Mesendoderm (in vitro differentiated cells): ENCODE measurements at regions not wholly inside any gene's neighbourhood (a gene's known extent, or its start where the extent isn't known, plus 50 kb on each side); places are given as distances from the start of the nearest gene placed in this dataset.
A peak's percentile ranks its signal among the peaks of the same experiment; 100 is the strongest.

Experiments
- DNase-seq: peaks from one replicate; pipeline ENCODE4 v3.0.0; 2013
- H2AK5ac ChIP-seq: 2 replicates; pipeline ENCODE4 v1.6.1; 2013; ENCODE audit warnings: low read length, inconsistent platforms
- H2BK120ac ChIP-seq: 2 replicates; pipeline ENCODE4 v1.6.1; 2013; ENCODE audit warnings: low read depth, mild to moderate bottlenecking, low read length, moderate library complexity, mixed read lengths
- H2BK15ac ChIP-seq: replicated peaks from 2 replicates; pipeline ENCODE4 v1.6.1; 2013; ENCODE audit warnings: low read depth, mild to moderate bottlenecking, moderate library complexity
- H2BK5ac ChIP-seq: 2 replicates; pipeline ENCODE4 v1.6.1; 2013; ENCODE audit warnings: low read length, inconsistent platforms
- H3K18ac ChIP-seq: 2 replicates; pipeline ENCODE4 v1.6.1; 2013; ENCODE audit warnings: mild to moderate bottlenecking, low read length, mixed read lengths
- H3K23ac ChIP-seq: one replicate; pipeline ENCODE4 v1.6.1; 2013; ENCODE audit warnings: low read length
- H3K27ac ChIP-seq: 2 replicates; pipeline ENCODE4 v1.5.1; 2013; ENCODE audit warnings: low read depth, mild to moderate bottlenecking, inconsistent platforms, low read length, moderate library complexity
- H3K27me3 ChIP-seq: 2 replicates; pipeline ENCODE4 v1.6.1; 2013; ENCODE audit warnings: low read length, control low read depth, mild to moderate bottlenecking, inconsistent platforms; ENCODE audit not compliant: insufficient read depth, poor library complexity
- H3K36me3 ChIP-seq: 2 replicates; pipeline ENCODE4 v1.6.1; 2013; ENCODE audit warnings: low read length, inconsistent platforms; ENCODE audit not compliant: control insufficient read depth, insufficient read depth
- H3K4ac ChIP-seq: one replicate; pipeline ENCODE4 v1.6.1; 2013; ENCODE audit warnings: low read depth, mild to moderate bottlenecking, low read length, moderate library complexity
- H3K4me1 ChIP-seq: 2 replicates; pipeline ENCODE4 v1.6.1; 2013; ENCODE audit warnings: low read depth, low read length, inconsistent platforms; ENCODE audit not compliant: control insufficient read depth
- H3K4me2 ChIP-seq: 2 replicates; pipeline ENCODE4 v1.6.1; 2013; ENCODE audit warnings: low read length
- H3K4me3 ChIP-seq: 2 replicates; pipeline ENCODE4 v1.5.1; 2013; ENCODE audit warnings: mild to moderate bottlenecking, low read length
- H3K56ac ChIP-seq: one replicate; pipeline ENCODE4 v1.6.1; 2013; ENCODE audit warnings: low read length
- H3K79me1 ChIP-seq: 2 replicates; pipeline ENCODE4 v1.6.1; 2013; ENCODE audit warnings: low read length, inconsistent platforms
- H3K79me2 ChIP-seq: 2 replicates; pipeline ENCODE4 v1.6.1; 2013; ENCODE audit warnings: mild to moderate bottlenecking, low read length; ENCODE audit not compliant: control insufficient read depth, insufficient read depth
- H3K9ac ChIP-seq: 2 replicates; pipeline ENCODE4 v1.6.1; 2013; ENCODE audit warnings: low read length, inconsistent platforms
- H4K5ac ChIP-seq: one replicate; pipeline ENCODE4 v1.6.1; 2013; ENCODE audit warnings: low read length
- H4K8ac ChIP-seq: one replicate; pipeline ENCODE4 v1.6.1; 2013; ENCODE audit warnings: low read depth, mild to moderate bottlenecking, control low read depth, low read length, moderate library complexity
- WGBS: extraction: QIAGEN DNeasy Blood & Tissue Kit; methylation state at CpG from one replicate; pipeline ENCODE4 v1.1.7; 2013; ENCODE audit warnings: low lambda C conversion rate, missing lambda C conversion rate; ENCODE audit not compliant: insufficient coverage; ENCODE audit errors: extremely low coverage; 5-methylcytosine and 5-hydroxymethylcytosine counted together

- H4K5ac ChIP-seq, result no peak overlapping the region
- no peaks in the 10 kb centered on the region for H3K27me3 ChIP-seq
- peak; percentile 92 for DNase-seq
- H2BK15ac ChIP-seq, result no peak overlapping the region
- H3K36me3 ChIP-seq, result no peaks in the 10 kb centered on the region
- H3K4me2 ChIP-seq, result no peak overlapping the region
- H2BK120ac ChIP-seq, result no peak overlapping the region
- H2BK5ac ChIP-seq, result no peak overlapping the region
- H3K79me2 ChIP-seq, result no peaks in the 10 kb centered on the region
- H3K4me1 ChIP-seq, result peaks cover 6% of the 10 kb centered on the region
- no CpG with 5 or more reads among the region's 3 CpGs for WGBS
- no peak overlapping the region for H3K18ac ChIP-seq
- H3K4me3 ChIP-seq, result no peak overlapping the region
- no peak overlapping the region for H2AK5ac ChIP-seq
- H4K8ac ChIP-seq, result no peak overlapping the region
- no peak overlapping the region for H3K23ac ChIP-seq
- peak overlapping the region; percentile 18 for H3K56ac ChIP-seq
- H3K27ac ChIP-seq, result no peak overlapping the region
- H3K79me1 ChIP-seq, result no peaks in the 10 kb centered on the region
- no peak overlapping the region for H3K9ac ChIP-seq
- H3K4ac ChIP-seq, result no peak overlapping the region
Observed at GRCh38 chr4:30460818-30461217, 259.4 kb upstream of the PCDH7 start.

- Histone ChIP-seq H4K8ac (no peak overlapping the region), H2AK5ac (no peak overlapping the region), H3K56ac (no peak overlapping the region), H3K27ac (no peak overlapping the region), H3K23ac (no peak overlapping the region), H2BK5ac (no peak overlapping the region), H3K4ac (no peak overlapping the region), H4K5ac (no peak overlapping the region), H3K4me3 (no peak overlapping the region), H3K4me2 (no peak overlapping the region), H3K18ac (peak overlapping the region; percentile 60), H2BK120ac (no peak overlapping the region), H2BK15ac (no peak overlapping the region), H3K36me3 (no peaks in the 10 kb centered on the region), H3K9ac (no peak overlapping the region), H3K4me1 (peaks cover 6% of the 10 kb centered on the region), H3K79me2 (no peaks in the 10 kb centered on the region), H3K79me1 (no peaks in the 10 kb centered on the region), H3K27me3 (no peaks in the 10 kb centered on the region)
- peak; percentile 83 for DNase-seq
- WGBS, result no CpG with 5 or more reads among the region's 5 CpGs
Observed at GRCh38 chr4:30461218-30461617, 259.0 kb upstream of the PCDH7 start.

- no peak overlapping the region for H2BK120ac ChIP-seq
- H3K79me1 ChIP-seq, result no peaks in the 10 kb centered on the region
- no CpG with 5 or more reads among the region's 6 CpGs for WGBS
- peaks cover 6% of the 10 kb centered on the region for H3K4me1 ChIP-seq
- H3K27me3 ChIP-seq, result no peaks in the 10 kb centered on the region
- H2BK5ac ChIP-seq, result no peak overlapping the region
- no peak overlapping the region for H3K4me3 ChIP-seq
- H2BK15ac ChIP-seq, result no peak overlapping the region
- H3K23ac ChIP-seq, result no peak overlapping the region
- H4K8ac ChIP-seq, result no peak overlapping the region
- no peak for DNase-seq
- H3K79me2 ChIP-seq, result no peaks in the 10 kb centered on the region
- no peak overlapping the region for H4K5ac ChIP-seq
- no peak overlapping the region for H3K18ac ChIP-seq
- no peak overlapping the region for H3K9ac ChIP-seq
- no peak overlapping the region for H3K4ac ChIP-seq
- no peak overlapping the region for H3K4me2 ChIP-seq
- H3K27ac ChIP-seq, result no peak overlapping the region
- no peak overlapping the region for H3K56ac ChIP-seq
- H3K36me3 ChIP-seq, result no peaks in the 10 kb centered on the region
- H2AK5ac ChIP-seq, result no peak overlapping the region
Observed at GRCh38 chr4:30462445-30463090, 257.6 kb upstream of the PCDH7 start.

- H3K27ac ChIP-seq, result no peak overlapping the region
- no peak overlapping the region for H3K23ac ChIP-seq
- no peaks in the 10 kb centered on the region for H3K79me2 ChIP-seq
- H2AK5ac ChIP-seq, result no peak overlapping the region
- no peaks in the 10 kb centered on the region for H3K36me3 ChIP-seq
- H3K18ac ChIP-seq, result no peak overlapping the region
- H3K4ac ChIP-seq, result no peak overlapping the region
- H3K4me3 ChIP-seq, result no peak overlapping the region
- no peak overlapping the region for H2BK120ac ChIP-seq
- H3K4me2 ChIP-seq, result no peak overlapping the region
- no peak overlapping the region for H4K8ac ChIP-seq
- no peak for DNase-seq
- no peak overlapping the region for H3K56ac ChIP-seq
- no peak overlapping the region for H3K9ac ChIP-seq
- H3K4me1 ChIP-seq, result no peaks in the 10 kb centered on the region
- no peaks in the 10 kb centered on the region for H3K79me1 ChIP-seq
- no peak overlapping the region for H2BK15ac ChIP-seq
- WGBS, result 100% methylated on average over 1 of the region's 3 CpGs
- no peaks in the 10 kb centered on the region for H3K27me3 ChIP-seq
- no peak overlapping the region for H4K5ac ChIP-seq
- H2BK5ac ChIP-seq, result no peak overlapping the region
Observed at GRCh38 chr4:30471861-30472260, 248.3 kb upstream of the PCDH7 start.

- no peak overlapping the region for H2AK5ac ChIP-seq
- H3K4ac ChIP-seq, result no peak overlapping the region
- no peak for DNase-seq
- H2BK5ac ChIP-seq, result no peak overlapping the region
- no peak overlapping the region for H2BK120ac ChIP-seq
- no peak overlapping the region for H4K8ac ChIP-seq
- H2BK15ac ChIP-seq, result no peak overlapping the region
- H3K23ac ChIP-seq, result no peak overlapping the region
- no peak overlapping the region for H3K18ac ChIP-seq
- no peaks in the 10 kb centered on the region for H3K36me3 ChIP-seq
- no peaks in the 10 kb centered on the region for H3K79me1 ChIP-seq
- no peak overlapping the region for H3K27ac ChIP-seq
- no peaks in the 10 kb centered on the region for H3K79me2 ChIP-seq
- no peak overlapping the region for H4K5ac ChIP-seq
- no peaks in the 10 kb centered on the region for H3K27me3 ChIP-seq
- no peak overlapping the region for H3K4me2 ChIP-seq
- H3K4me1 ChIP-seq, result no peaks in the 10 kb centered on the region
- no peak overlapping the region for H3K9ac ChIP-seq
- no peak overlapping the region for H3K4me3 ChIP-seq
- WGBS, result no CpG with 5 or more reads among the region's 2 CpGs
- no peak overlapping the region for H3K56ac ChIP-seq
Observed at GRCh38 chr4:30473225-30473624, 246.9 kb upstream of the PCDH7 start.

- Histone ChIP-seq H3K27me3 (no peaks in the 10 kb centered on the region), H3K79me1 (no peaks in the 10 kb centered on the region), H3K4me1 (no peaks in the 10 kb centered on the region), H2BK15ac (no peak overlapping the region), H3K79me2 (no peaks in the 10 kb centered on the region), H3K9ac (no peak overlapping the region), H3K36me3 (no peaks in the 10 kb centered on the region), H4K8ac (no peak overlapping the region), H2AK5ac (no peak overlapping the region), H3K27ac (no peak overlapping the region), H3K4ac (no peak overlapping the region), H2BK120ac (no peak overlapping the region), H3K23ac (no peak overlapping the region), H3K56ac (no peak overlapping the region), H2BK5ac (no peak overlapping the region), H4K5ac (no peak overlapping the region), H3K4me2 (no peak overlapping the region), H3K4me3 (no peak overlapping the region), H3K18ac (no peak overlapping the region)
- DNase-seq, result peak; percentile 37
- WGBS, result no CpG with 5 or more reads among the region's 3 CpGs
Observed at GRCh38 chr4:30495251-30495650, 224.9 kb upstream of the PCDH7 start.
